GM21447 (cell line): ENCODE measurements at regions not wholly inside any gene's neighbourhood (a gene's known extent, or its start where the extent isn't known, plus 50 kb on each side); places are given as distances from the start of the nearest gene placed in this dataset.
"Not testable (repeated sequence)": the region's sequence is repeated elsewhere in the genome, so short reads cannot be mapped to it uniquely, and the experiment has no call there.

Experiments used
- ATAC-seq: cut with Tn5 transposase; IDR thresholded peaks from one replicate; pipeline ENCODE4 v1.9.1; 2021; ENCODE audit not compliant: unreplicated experiment

DNA sequence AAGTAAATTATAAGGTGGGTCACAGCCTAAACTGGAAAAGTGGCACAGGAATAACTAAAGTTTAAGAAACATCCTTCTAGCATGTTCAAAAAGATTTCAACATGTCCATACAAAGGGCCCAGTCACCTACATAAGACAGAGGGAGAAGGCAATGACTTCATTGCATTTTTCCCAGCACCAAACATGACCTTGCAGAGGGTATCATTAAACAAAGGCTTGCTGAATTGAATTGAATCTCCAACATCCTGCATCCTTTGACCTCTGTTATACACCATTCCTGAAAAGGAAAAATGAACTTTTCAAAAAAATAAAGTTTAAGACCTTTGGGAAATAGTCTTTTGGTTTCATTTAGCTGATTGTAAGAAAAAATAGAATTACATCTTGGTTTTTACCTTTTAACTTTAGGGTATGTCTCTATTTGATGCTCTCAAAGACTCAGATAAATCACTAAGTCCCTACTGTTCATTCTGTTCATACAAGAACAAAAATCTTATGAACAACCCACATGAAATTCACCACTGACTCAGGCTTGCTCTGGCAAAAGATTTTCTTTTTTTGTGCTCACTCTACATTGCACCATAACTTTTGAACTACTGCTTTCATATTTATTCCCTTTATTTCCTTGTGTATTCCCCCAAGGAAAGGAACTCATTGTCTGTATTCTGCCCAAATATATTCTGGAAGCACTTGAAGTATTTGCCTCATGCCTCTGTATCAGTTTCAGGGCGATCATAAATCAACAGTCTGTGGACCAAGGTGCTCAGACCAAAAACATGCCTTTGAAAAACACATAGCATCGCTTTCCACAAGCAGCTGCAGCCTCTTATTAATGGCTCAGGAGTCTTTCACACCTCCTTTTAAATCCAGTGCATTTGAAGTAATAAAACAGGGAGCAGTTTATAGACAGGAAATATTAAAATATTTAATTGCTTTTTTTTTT, 121.7 kb downstream of the DUSP6 start:
- ATAC-seq, result no peak

DNA sequence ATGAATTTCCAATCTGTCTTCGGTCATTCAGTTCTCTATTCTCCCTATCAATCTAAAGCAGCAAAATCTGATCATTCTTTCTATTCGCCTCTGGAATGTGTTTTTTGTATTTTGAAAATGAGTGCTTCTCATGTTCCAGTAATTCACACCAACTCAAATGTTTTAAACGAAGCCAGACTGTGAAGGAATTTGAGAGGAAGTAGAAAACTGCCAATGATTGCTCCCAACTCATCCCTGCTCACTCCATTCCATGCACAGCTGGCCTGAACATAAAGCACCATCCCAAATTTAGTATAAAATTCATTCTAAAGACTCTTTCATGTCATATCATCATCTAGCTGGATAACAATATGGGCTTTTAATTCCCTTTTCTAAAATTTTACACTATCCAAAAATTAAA, 123.8 kb downstream of the DUSP6 start:
- ATAC-seq, result no peak

DNA sequence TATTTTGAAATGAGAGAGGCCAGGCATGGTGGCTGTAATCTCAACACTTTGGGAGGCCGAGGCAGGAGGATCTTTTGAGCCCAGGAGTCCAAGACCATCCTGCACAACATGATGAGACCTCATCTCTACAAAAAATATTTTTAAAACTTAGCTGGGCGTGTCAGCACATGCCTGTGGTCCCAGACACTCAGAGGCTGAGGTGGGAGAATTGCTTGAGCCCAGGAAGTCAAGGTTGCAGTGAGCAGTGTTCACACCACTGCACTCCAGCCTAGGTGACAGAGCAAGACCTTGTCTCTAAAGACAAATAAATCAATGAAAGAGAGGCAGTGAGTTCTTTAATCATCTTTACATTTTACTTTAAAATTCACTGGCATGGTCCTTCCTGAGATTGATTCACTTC, 124.5 kb downstream of the DUSP6 start:
- ATAC-seq, result no peak

DNA sequence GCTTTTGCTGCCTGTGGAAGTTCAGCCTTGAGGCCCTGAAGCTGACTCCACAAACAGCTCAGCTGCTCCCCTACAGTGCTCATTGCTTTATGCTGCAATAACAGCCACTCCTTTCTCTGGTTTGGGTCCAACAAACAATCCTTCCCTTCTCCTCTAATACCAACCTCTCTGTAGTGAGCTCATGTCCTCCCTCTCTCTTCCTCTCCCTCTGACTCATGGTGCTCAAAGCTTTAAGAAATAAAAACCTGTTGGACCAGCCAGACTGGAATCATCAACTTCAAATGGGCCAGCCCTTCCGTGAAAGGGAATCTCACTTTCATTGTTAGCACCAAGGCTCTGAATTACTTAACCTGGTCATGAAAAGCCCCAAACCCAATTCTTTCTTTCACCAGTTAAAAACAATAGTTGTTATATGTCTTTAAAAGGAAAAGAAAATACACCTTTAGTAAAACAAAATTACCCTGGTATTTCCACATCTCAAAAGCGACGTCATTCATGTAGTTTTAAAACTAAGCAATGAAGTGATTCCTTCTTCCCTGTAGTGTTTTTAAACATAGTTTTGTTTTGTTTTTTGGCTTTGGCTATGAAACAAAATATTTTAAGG, 126.4 kb downstream of the DUSP6 start:
- no peak for ATAC-seq

DNA sequence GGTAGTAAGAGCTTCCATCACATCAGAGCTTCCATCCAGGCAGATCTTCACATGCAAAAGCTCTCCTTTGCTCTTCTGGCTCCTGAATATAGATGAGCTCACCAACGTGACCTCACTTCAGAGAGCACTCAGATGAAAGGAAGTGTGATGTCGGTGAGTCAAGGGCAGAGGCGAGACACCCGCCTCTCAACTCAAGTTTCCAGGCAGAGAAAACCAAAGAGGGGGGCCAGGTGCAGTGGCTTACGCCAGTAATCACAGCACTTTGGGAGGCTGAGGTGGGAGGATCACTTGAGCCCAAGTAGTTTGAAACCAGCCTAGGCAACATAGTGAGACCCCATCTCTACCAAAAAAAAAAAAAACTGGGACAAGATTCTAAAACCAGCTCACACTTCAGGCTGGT, 126.9 kb downstream of the DUSP6 start:
- no peak for ATAC-seq

DNA sequence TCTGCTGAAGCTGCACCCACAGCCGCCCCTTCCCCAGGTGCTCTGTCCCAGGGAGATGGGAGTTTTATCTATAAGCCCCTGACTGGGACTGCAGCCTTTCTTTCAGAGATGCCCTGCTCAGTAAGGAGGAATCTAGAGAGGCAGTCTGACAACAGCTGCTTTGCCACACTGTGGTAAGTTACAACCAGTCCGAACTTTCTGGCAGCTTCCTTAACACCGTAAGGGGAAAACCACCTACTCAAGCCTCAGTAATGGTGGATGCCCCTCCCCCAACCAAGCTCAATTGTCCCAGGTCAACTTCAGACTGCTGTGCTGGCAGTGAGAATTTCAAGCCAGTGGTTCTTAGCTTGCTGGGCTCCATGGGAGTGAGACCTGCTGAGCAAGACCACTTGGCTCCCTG, 129.7 kb downstream of the DUSP6 start:
- ATAC-seq, result not testable (repeated sequence)

DNA sequence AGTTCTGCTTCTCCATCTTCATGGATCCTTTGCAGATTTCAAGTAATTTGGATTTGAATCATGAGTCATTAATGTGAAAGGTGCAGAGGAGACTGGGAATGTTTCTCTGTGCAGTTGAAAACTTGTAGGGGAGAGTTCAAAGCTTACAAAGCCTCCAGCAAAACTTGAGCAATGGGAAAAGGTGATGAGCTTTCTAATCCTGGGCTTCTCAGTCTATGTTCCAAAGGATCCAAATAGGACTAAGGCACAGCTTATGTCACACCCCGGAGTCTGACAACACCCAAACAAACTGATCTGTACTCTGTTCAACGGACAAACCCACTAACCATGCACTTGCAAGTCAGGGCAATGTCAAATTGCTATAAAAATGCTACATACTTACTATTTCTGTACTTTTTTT, 134.8 kb downstream of the DUSP6 start:
- no peak for ATAC-seq

DNA sequence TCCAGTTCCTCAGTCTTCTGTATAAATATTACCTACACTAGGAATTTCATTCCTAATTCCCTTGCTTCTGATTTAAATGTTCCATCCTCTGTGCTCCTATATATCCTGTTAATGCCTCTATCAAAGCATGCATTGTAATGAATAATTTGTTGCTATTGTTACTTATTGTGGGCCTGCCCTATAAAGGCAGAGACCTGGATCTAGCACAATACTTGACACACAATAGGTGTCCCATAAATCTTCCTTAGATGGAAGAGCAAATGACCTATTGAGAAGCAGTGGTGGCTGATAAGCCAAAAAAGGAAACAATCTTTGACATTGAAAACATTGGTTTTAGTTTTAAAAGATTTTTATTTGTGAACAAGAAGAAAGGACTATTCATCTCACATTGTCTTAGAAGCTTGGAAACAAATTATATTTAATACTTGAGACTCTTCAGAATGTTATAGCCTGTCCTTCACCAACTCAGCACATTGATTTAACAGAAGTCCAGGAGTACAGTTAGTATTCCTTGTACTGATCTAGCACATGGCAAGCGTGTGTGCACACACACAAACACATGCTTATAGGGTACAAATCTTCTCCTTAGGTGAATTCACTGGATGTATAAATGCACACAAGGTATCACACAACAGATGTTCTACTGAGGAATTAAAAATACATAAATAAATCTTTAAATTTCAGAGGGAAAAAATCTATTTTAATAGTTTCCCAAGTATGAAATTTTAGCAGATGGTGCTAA, 135.9 kb downstream of the DUSP6 start:
- ATAC-seq, result no peak

DNA sequence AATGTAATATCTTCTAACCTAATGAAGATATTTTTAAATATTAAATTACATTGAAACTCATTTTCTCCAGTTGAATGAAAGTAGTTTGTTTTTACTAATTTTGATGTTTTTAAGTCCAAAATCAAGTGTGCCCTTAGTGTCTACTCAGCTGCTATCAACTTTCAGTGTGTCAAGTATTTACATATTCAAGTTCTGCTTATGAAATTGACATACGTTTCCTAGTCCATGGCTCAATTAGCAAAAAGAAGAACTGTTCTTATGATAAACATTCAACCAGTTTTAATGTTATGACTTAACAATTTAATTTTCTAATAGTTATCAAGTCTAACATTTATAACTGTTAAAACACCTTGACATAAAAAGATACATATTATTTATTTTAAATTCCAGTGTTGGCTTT, 137.1 kb downstream of the DUSP6 start:
- ATAC-seq, result no peak

DNA sequence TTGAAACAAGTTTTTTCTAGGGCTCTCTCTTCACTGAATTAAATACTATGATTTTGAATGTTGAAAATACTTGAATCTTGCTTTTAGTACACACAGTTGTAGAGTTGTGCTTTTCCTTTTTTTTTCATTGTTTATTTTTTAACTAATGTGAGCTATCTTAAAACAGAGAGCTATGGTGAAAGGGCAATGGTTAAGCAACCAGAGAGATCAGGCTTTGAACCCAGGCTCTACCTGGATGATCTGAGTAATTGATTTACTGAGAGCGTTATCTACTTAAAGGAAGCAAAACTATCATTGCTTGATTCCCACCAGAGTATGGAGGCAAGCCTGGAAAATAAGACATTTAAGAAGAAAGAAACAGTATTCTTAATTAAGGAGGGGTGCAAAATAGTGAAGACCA, 138.6 kb downstream of the DUSP6 start:
- ATAC-seq, result no peak

DNA sequence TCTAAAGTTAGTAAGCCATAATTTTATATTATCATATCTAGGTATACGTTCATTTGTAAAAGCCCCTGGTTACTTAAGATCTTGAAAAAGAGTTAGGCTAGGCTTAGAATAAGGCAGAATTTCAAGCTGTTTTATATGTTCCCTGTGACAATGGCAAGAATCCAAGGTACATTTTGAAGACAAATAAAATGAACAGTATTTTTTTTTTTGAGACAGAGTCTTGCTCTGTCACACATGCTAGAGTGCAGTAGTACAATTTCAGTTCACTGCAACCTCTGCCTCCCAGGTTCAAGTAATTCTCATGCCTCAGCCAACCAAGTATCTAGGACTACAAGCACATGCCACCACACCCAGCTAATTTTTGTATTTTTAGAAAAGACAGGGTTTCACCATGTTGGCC, 139.2 kb downstream of the DUSP6 start:
- no peak for ATAC-seq

DNA sequence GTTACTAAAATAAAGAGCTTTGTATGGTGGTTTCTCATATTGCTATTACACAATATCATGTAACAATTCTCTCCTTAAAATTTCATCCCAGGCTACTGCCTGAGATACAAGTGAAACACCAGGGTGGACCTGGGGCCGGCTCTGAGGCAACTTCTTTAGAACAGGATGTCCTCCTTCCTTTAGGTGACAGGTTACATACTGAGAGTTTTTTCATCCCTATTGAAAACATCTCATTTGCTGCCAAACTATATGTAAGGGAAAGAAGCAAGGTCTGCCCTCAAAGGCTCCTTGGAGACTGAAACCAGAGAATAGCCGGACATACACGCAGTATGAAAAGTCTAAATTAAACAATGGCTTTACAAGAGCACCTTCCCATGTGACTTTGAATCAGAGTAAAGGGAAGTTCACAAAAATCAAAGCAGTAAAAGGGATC, 139.9 kb downstream of the DUSP6 start:
- ATAC-seq, result no peak

DNA sequence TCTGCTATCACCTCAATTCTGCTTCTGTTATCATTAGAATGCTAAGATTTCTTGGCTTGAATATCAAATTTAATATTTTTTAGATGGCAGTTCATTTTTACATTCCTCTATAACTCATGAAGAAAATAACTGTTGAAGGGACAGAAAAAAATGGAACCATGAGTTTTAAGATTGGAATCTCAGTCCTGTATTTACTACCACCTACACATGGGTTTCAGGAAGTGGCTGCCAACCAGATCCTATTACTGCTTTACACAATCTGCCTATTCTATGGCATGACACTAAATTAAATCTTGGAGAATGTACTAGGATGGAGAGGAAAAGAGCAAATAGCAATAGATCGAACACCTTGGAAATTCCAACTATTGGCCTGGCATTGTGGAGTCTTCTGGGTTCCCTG, 140.8 kb downstream of the DUSP6 start:
- ATAC-seq, result no peak

DNA sequence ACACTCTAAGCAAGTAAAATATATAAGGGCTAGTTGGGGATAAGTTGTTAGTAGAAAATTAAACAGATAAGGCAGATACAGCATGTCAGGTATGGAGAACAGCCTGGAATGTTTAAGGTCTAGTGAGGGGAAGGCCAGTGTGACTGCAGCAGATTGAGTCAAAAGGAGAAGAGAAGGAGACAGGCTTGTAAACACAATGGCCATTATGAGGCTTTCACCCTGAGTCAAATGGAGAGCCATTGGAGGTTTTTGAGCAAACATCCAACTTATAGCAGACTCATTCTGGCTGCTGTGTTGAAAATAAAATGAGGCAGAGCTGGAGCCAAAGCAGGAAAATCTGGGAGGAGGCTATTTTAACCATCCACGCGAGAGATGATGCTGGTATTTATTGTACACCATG, 142.0 kb downstream of the DUSP6 start:
- ATAC-seq, result no peak

DNA sequence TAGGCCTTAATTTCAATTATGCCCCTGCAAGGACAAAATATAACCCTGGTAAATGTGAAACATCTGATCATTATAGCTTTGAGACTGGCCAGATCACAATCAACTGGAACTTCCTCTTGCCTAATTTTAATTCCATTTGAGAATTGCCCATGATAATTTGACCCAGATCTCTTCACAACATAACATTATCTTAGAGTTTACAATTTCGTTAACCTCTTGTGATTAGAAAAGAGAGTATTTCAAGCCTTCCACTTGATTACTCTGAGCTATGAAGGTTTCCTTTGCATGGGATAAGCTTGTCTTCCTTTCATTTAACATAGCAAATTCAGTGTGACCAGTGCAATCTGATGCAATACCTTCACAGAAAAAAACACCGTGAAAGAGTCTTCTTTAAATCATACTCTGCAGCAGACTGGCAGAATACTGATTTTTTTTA, 143.6 kb downstream of the DUSP6 start:
- ATAC-seq, result no peak

DNA sequence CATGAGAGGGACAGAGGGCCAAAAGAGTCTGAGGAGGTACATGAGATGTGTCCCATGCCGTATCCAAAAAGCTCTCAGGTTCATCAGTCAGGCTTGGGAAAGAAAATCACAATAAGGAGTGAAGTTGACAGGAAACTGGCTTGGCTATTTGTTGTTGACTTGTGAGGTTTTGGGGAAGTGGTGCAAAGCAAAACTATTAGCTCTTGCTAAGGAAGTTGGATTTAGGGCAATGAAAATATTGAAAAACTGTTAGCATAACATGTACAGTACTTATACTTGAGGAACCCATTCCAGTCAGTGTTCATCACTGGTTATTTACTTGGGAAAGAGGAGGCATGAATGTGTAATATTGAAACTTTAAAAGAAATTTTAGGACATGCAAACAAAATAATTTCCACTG, 145.9 kb downstream of the DUSP6 start:
- no peak for ATAC-seq

DNA sequence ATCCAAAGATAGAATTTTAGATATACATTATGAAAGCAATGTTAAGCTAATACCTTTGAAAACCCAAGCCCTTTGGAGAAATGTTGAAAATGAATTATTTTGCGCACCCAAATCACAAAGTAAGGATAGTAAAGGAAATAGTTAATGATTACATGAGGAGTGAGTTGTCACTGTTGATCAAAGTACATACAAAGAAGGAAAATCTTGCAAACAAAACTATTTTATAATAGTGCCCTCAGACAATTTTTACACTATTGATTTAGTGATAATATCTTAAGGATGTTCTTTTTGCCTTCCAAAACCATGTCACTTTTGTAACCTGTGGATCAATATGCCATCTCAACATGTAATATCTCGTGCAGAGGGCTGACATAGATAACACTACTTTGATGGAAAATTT, 146.8 kb downstream of the DUSP6 start:
- ATAC-seq, result no peak

DNA sequence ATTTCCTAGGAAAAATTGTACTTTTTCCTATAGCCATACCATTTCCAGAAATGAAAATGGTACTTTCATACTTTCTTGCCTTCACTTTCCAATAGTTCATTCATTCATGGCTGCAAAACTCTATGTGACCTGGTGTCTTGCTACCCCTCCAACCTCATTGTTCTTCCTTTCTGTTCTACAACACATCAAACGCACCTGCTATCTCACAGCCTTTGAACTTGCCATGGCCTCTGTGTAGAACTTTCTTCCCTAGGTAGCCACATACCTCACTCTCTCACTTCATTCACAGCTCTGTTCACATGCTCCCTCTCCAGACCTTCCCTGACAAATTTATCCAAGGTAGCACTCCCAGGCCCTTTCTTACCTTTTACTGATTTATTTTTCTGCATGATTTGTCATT, 149.2 kb downstream of the DUSP6 start:
- no peak for ATAC-seq

DNA sequence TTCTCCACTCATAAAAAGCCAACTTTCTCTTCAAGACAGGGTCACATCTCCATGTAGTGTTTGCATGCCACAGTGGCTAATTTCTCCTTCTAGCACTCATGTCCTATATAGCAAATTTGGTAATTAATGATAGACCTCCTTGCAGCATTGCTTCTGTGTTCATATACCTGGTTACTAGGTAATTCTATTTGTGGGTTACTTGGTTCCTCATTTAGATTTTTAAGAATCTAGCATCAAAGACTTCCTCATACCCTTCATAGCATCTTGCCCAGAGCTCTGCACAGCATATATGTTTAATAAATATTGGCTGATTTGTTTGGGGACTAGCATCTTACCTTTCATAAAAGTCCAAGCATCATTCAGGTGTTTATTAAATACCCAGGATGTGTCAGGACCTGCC, 152.1 kb downstream of the DUSP6 start:
- no peak for ATAC-seq

DNA sequence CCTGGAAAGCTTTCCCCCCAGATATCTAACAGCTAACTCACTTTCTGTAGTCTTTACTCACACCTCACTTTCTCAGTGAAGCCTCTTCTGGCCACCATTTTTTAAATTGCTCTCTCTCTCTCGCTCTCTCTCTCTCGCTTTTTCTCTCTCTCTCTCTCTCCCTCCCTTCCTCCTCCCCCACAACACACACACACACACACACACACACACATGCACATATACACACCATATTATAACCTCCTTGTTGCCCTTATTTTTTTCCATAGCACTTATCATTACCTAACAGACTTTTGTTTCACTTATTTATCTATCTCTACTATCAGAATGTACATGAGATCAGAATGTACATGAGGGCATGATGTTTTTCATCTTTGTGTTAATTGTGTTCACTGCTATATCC, 156.8 kb downstream of the DUSP6 start:
- ATAC-seq, result no peak

DNA sequence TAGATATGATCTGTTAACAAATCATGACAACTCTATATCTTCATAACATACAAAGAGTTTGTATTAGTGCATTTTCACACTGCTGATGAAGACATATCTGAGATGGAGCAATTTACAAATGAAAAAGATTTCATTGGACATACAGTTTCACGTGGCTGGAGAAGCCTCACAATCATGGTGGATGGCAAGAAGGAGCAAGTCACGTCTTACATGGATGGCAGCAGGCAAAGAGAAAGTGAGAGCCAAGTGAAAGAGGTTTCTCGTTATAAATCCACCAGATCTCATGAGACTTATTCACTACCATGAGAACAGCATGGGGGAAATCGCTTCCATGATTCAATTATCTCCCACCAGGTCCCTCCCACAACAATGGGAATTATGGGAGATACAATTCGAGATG, 157.6 kb downstream of the DUSP6 start:
- ATAC-seq, result no peak

DNA sequence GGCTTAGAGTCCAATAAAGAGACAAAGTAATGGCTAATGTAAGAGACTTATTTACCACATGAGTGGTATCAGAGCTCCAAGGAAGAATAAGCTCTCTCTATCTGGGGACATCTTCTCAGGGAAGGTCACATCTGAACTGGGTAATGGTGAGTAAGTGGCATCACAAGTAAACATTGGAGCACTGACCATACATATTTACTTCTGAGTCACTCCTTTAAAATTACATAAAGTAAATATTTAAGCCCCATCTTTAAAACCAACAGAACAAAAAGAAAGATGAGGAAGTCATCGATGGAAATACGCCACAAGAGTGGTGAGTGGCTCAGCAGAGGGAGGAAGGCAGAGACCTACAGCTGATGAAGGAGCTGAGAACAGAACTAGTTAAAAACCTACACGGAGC, 159.9 kb downstream of the DUSP6 start:
- no peak for ATAC-seq
